Neuronal stem cell (in vitro differentiated cells): ENCODE measurements at regions not wholly inside any gene's neighbourhood (a gene's known extent, or its start where the extent isn't known, plus 50 kb on each side); places are given as distances from the start of the nearest gene placed in this dataset.

Experiments used
- DNase-seq: peaks from one replicate; pipeline ENCODE4 v3.0.0-alpha.2; 2013; ENCODE audit warnings: low spot score
- H2AFZ ChIP-seq: one replicate; pipeline ENCODE4 v1.6.1; 2013; ENCODE audit warnings: mild to moderate bottlenecking, low read length, inconsistent platforms
- H2AK5ac ChIP-seq: 2 replicates; pipeline ENCODE4 v1.6.1; 2013; ENCODE audit warnings: low read depth, mild to moderate bottlenecking, inconsistent platforms, low read length, moderate library complexity, mixed read lengths
- H2BK120ac ChIP-seq: 2 replicates; pipeline ENCODE4 v1.6.1; 2013; ENCODE audit warnings: low read depth, mild to moderate bottlenecking, inconsistent platforms, low read length, moderate library complexity, mixed read lengths
- H2BK12ac ChIP-seq: one replicate; pipeline ENCODE4 v1.6.1; 2013; ENCODE audit warnings: low read length, inconsistent platforms
- H2BK15ac ChIP-seq: 2 replicates; pipeline ENCODE4 v1.6.1; 2013; ENCODE audit warnings: mild to moderate bottlenecking, low read length, inconsistent platforms, mixed read lengths
- H2BK5ac ChIP-seq: one replicate; pipeline ENCODE4 v1.6.1; 2013; ENCODE audit warnings: inconsistent platforms, mild to moderate bottlenecking, low read length, moderate library complexity
- H3K14ac ChIP-seq: one replicate; pipeline ENCODE4 v1.6.1; 2013; ENCODE audit warnings: low read length, inconsistent platforms
- H3K18ac ChIP-seq: 2 replicates; pipeline ENCODE4 v1.6.1; 2013; ENCODE audit warnings: low read length, inconsistent platforms
- H3K23ac ChIP-seq: 2 replicates; pipeline ENCODE4 v1.6.1; 2013; ENCODE audit warnings: low read depth, mild to moderate bottlenecking, mixed read lengths, low read length, inconsistent platforms; ENCODE audit not compliant: poor library complexity
- H3K27ac ChIP-seq: replicated peaks from 3 replicates; pipeline ENCODE4 v1.5.1; 2013; ENCODE audit warnings: low read length, inconsistent platforms
- H3K27me3 ChIP-seq, 3 experiments: 2 replicates each; pipeline ENCODE4 v1.6.1; 2013; ENCODE audit warnings: low read length in 3 of 3, mild to moderate bottlenecking in 2 of 3, inconsistent platforms in 1 of 3, low read depth in 1 of 3, mixed read lengths in 1 of 3, moderate library complexity in 1 of 3; ENCODE audit not compliant: control insufficient read depth in 3 of 3, insufficient read depth in 3 of 3
- H3K36me3 ChIP-seq, 2 donors: replicated peaks in 1 of 2; 2 replicates each; pipeline ENCODE4 v1.6.1; 2013; ENCODE audit warnings: low read length in 2 of 2; ENCODE audit not compliant: control insufficient read depth in 2 of 2, insufficient read depth in 2 of 2
- H3K4ac ChIP-seq: 2 replicates; pipeline ENCODE4 v1.6.1; 2013; ENCODE audit warnings: inconsistent platforms, mild to moderate bottlenecking, low read length, moderate library complexity
- H3K4me1 ChIP-seq, 2 donors: 1 replicate in 1 of 2; 2 replicates in 1 of 2; pipeline ENCODE4 v1.6.1; 2013; ENCODE audit warnings: low read length in 2 of 2, low read depth in 1 of 2; ENCODE audit not compliant: control insufficient read depth in 2 of 2, insufficient read depth in 1 of 2
- H3K4me2 ChIP-seq: one replicate; pipeline ENCODE4 v1.6.1; 2013; ENCODE audit warnings: mild to moderate bottlenecking, low read length, inconsistent platforms; ENCODE audit not compliant: insufficient read depth, poor library complexity, severe bottlenecking
- H3K4me3 ChIP-seq, 2 donors: 2 replicates each; pipeline ENCODE4 v1.5.1; 2013; ENCODE audit warnings: low read length in 2 of 2, mild to moderate bottlenecking in 2 of 2, inconsistent platforms in 1 of 2, moderate library complexity in 1 of 2
- H3K79me1 ChIP-seq: one replicate; pipeline ENCODE4 v1.6.1; 2013; ENCODE audit warnings: low read depth, mild to moderate bottlenecking, inconsistent platforms, low read length, moderate library complexity
- H3K9ac ChIP-seq: one replicate; pipeline ENCODE4 v1.6.1; 2013; ENCODE audit warnings: mild to moderate bottlenecking, low read depth, low read length, inconsistent platforms; ENCODE audit not compliant: poor library complexity
- H3K9me3 ChIP-seq, 2 donors: replicated peaks in 1 of 2; 2 replicates each; pipeline versions ENCODE3 to v1.6.1; 2013; ENCODE audit warnings: low read length in 2 of 2, mild to moderate bottlenecking in 2 of 2, inconsistent platforms in 1 of 2, low read depth in 1 of 2, mixed read lengths in 1 of 2, moderate library complexity in 1 of 2; ENCODE audit not compliant: control insufficient read depth in 2 of 2, insufficient read depth in 1 of 2
- H4K8ac ChIP-seq: one replicate; pipeline ENCODE4 v1.6.1; 2013; ENCODE audit warnings: low read depth, mild to moderate bottlenecking, inconsistent platforms, low read length, moderate library complexity
- H4K91ac ChIP-seq: one replicate; pipeline ENCODE4 v1.6.1; 2013; ENCODE audit warnings: low read length, low read depth, mild to moderate bottlenecking, inconsistent platforms; ENCODE audit not compliant: poor library complexity
- WGBS, 2 donors: extraction: QIAGEN DNeasy Blood & Tissue Kit; methylation state at CpG; one replicate each; pipeline ENCODE4 v1.1.7; 2013; ENCODE audit warnings: missing lambda C conversion rate in 2 of 2, mixed read lengths in 1 of 2; ENCODE audit not compliant: insufficient read length in 2 of 2, insufficient replicate concordance in 1 of 2; ENCODE audit errors: extremely low coverage in 2 of 2; 5-methylcytosine and 5-hydroxymethylcytosine counted together

- Histone ChIP-seq H4K8ac (no peak overlapping the region), H3K27me3 (no peaks in the 10 kb centered on the region), H3K79me1 (no peaks in the 10 kb centered on the region), H3K9ac (no peak overlapping the region), H4K91ac (no peak overlapping the region), H3K36me3 (peaks cover 7 to 19% of the 10 kb centered on the region in 2 donors), H3K14ac (no peak overlapping the region), H3K9me3 (no peaks in the 10 kb centered on the region), H2AFZ (no peak overlapping the region), H2AK5ac (no peak overlapping the region), H3K23ac (no peak overlapping the region), H3K4ac (no peak overlapping the region), H2BK15ac (no peak overlapping the region), H2BK12ac (no peak overlapping the region), H2BK5ac (no peak overlapping the region), H3K27ac (no peak overlapping the region), H3K4me3 (no peak overlapping the region), H3K18ac (no peak overlapping the region), H3K4me1 (peaks cover 0 to 10% of the 10 kb centered on the region in 2 donors), H3K4me2 (no peak overlapping the region), H2BK120ac (no peak overlapping the region)
- DNase-seq = no peak
These were observed 83.8 kb downstream of the KATNIP start for GRCh38 chr16:27633721-27634120.

DNA sequence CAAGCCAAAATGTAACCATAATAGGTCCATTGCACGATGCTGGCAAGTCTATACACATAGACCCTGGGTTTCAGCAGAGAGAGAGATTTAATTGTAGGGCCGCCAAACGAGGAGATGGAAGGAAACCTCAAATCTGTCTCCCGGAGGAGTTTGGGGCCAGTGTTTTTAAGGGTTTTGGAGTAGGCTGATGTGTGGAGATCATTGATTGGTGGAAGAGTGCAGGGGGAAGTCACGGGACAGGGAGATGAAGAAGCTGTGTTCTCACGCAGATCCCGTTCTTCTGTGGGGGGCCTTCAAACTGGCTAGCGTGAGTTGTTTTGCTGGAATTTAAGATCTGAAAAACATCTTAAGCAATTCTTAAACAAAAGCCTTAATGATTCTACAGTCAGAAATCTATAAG is 84.8 kb downstream of the KATNIP start:
- no CpG with 5 or more reads among the region's 8 CpGs for WGBS, 2 donors
- no peak overlapping the region for H3K4me2 ChIP-seq
- no peak overlapping the region for H2BK15ac ChIP-seq
- peaks cover 0 to 10% of the 10 kb centered on the region in 2 donors for H3K4me1 ChIP-seq
- H3K9me3 ChIP-seq = no peaks in the 10 kb centered on the region
- no peak overlapping the region for H2BK120ac ChIP-seq
- no peak overlapping the region for H2BK12ac ChIP-seq
- H2AK5ac ChIP-seq = no peak overlapping the region
- peaks cover 7 to 19% of the 10 kb centered on the region in 2 donors for H3K36me3 ChIP-seq
- no peak overlapping the region for H3K23ac ChIP-seq
- H4K8ac ChIP-seq = no peak overlapping the region
- H3K14ac ChIP-seq = no peak overlapping the region
- no peak overlapping the region for H2BK5ac ChIP-seq
- H3K4me3 ChIP-seq = no peak overlapping the region
- no peaks in the 10 kb centered on the region for H3K79me1 ChIP-seq
- H4K91ac ChIP-seq = no peak overlapping the region
- no peak overlapping the region for H3K9ac ChIP-seq
- H2AFZ ChIP-seq = no peak overlapping the region
- no peak overlapping the region for H3K18ac ChIP-seq
- no peaks in the 10 kb centered on the region for H3K27me3 ChIP-seq
- no peak for DNase-seq
- no peak overlapping the region for H3K27ac ChIP-seq
- H3K4ac ChIP-seq = no peak overlapping the region

DNA sequence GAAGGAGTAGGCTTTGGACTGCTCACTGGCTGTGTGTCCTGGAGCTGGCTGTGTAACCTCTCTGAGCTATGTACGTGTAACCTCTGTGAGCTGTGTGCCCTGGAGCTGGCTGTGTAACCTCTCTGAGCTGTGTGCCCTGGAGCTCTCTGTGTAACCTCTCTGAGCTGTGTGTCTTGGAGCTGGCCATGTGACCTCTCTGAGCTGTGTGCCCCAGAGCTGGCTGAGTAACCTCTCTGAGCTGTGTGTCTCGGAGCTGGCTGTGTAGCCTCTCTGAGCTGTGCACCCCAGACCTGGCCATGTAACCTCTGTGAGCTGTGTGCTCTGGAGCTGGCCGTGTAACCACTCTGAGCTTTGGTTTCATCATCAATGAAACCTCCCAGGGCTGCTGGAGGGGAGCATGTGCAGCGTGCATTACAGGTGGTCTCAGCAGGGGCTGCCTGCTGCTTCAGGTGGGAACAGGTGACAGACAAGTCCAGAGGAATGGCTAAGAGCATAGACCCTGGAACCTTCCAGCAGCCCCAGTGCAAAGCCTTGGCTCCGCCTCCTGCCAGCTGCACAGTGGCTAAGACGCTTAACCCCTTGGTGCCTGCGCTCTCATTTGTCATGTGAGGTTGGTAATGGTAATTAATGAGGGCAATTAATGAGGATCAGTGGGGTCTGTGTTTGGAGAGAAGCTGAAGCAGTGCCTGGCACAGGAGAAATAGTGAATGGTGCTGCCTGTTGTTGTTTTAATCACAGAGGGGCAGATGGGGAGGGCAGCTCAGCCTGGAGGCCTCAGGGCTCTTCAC is 86.7 kb downstream of the KATNIP start:
- Histone ChIP-seq H3K9me3 (no peaks in the 10 kb centered on the region), H3K14ac (no peak overlapping the region), H3K4ac (no peak overlapping the region), H2BK5ac (peak overlapping the region; percentile 29), H3K4me3 (no peak overlapping the region), H2AK5ac (no peak overlapping the region), H3K27me3 (no peaks in the 10 kb centered on the region), H2BK15ac (no peak overlapping the region), H3K23ac (no peak overlapping the region), H2BK120ac (no peak overlapping the region), H3K79me1 (no peaks in the 10 kb centered on the region), H3K36me3 (peaks cover 7 to 8% of the 10 kb centered on the region in 2 donors), H3K18ac (peak overlapping the region; percentile 63), H3K9ac (no peak overlapping the region), H4K91ac (no peak overlapping the region), H3K4me2 (no peak overlapping the region), H2AFZ (no peak overlapping the region), H3K4me1 (peaks cover 0 to 10% of the 10 kb centered on the region in 2 donors), H3K27ac (no peak overlapping the region), H4K8ac (no peak overlapping the region), H2BK12ac (no peak overlapping the region)
- no peak for DNase-seq
- WGBS, 2 donors = no CpG with 5 or more reads among the region's 7 CpGs

GRCh38 chr16:27638833-27639560 is 89.1 kb downstream of the KATNIP start:
- WGBS, 2 donors = no CpG with 5 or more reads among the region's 15 CpGs
- H3K4ac ChIP-seq = no peak overlapping the region

More at GRCh38 chr16:27638833-27639560, 89.1 kb downstream of the KATNIP start:
- no peak overlapping the region for H3K18ac ChIP-seq
- H3K23ac ChIP-seq = no peak overlapping the region
- no peak overlapping the region for H2AK5ac ChIP-seq
- no peak overlapping the region for H3K4me3 ChIP-seq
- H3K9me3 ChIP-seq = no peaks in the 10 kb centered on the region
- no peak overlapping the region for H3K14ac ChIP-seq
- H3K36me3 ChIP-seq = peaks cover 0 to 4% of the 10 kb centered on the region in 2 donors
- no peak overlapping the region for H4K8ac ChIP-seq
- H4K91ac ChIP-seq = no peak overlapping the region
- H3K9ac ChIP-seq = no peak overlapping the region
- no peak overlapping the region for H2AFZ ChIP-seq
- no peak overlapping the region for H2BK5ac ChIP-seq
- H3K4me2 ChIP-seq = no peak overlapping the region
- no peaks in the 10 kb centered on the region for H3K27me3 ChIP-seq
- no peak for DNase-seq
- no peak overlapping the region for H2BK120ac ChIP-seq
- no peak overlapping the region for H2BK15ac ChIP-seq
- no peaks in the 10 kb centered on the region for H3K79me1 ChIP-seq
- no peak overlapping the region for H3K27ac ChIP-seq
- no peak overlapping the region for H2BK12ac ChIP-seq
- peaks cover 0 to 10% of the 10 kb centered on the region in 2 donors for H3K4me1 ChIP-seq
